ENCODE measurements at regions not wholly inside any gene's neighbourhood (a gene's known extent, or its start where the extent isn't known, plus 50 kb on each side); places are given as distances from the start of the nearest gene placed in this dataset.

GRCh38 chr7:45460379-45460778 lies 113.8 kb upstream of the ADCY1 start:
- H3K9me3 Mint-ChIP-seq (ENCODE audit: unreplicated experiment) = peaks cover 1% of the 10 kb centered on the region
- no peak overlapping the region for H3K4me3 Mint-ChIP-seq (ENCODE audit: unreplicated experiment)
- no peaks in the 10 kb centered on the region for H3K27me3 Mint-ChIP-seq (ENCODE audit: unreplicated experiment)
- no peaks in the 10 kb centered on the region for H3K36me3 Mint-ChIP-seq (ENCODE audit: unreplicated experiment)
- no peak overlapping the region for H3K27ac Mint-ChIP-seq (ENCODE audit: unreplicated experiment)
- DNase-seq = no peak
- H3K4me1 Mint-ChIP-seq (ENCODE audit: low read depth, unreplicated experiment) = no peaks in the 10 kb centered on the region
- TF ChIP-seq, protein P1, sequence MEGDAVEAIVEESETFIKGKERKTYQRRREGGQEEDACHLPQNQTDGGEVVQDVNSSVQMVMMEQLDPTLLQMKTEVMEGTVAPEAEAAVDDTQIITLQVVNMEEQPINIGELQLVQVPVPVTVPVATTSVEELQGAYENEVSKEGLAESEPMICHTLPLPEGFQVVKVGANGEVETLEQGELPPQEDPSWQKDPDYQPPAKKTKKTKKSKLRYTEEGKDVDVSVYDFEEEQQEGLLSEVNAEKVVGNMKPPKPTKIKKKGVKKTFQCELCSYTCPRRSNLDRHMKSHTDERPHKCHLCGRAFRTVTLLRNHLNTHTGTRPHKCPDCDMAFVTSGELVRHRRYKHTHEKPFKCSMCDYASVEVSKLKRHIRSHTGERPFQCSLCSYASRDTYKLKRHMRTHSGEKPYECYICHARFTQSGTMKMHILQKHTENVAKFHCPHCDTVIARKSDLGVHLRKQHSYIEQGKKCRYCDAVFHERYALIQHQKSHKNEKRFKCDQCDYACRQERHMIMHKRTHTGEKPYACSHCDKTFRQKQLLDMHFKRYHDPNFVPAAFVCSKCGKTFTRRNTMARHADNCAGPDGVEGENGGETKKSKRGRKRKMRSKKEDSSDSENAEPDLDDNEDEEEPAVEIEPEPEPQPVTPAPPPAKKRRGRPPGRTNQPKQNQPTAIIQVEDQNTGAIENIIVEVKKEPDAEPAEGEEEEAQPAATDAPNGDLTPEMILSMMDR (IDR thresholded peaks at IDR 0.05; ENCODE audit: partially characterized antibody, unreplicated experiment) = no peak

DNA sequence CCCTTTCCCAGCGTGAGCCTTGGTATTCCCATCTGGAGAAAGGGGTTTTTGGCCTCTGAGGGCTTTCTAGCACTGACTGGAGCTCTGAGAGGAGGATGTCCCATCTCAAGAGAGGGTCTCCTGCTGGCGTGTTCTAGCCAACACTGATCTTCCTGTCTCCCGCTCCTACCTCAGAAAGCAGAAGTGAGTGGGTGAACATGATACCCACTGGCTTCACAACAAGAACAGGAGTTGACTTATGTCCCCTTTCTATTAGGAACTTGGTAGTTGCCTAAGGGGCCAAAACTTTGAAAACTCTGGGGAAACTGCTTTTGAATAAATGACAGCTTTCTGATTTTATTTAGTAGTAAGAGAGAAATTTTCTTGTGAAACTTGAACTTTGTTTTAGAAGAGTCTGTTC lies 113.1 kb upstream of the ADCY1 start:
- H3K27me3 Mint-ChIP-seq (ENCODE audit: unreplicated experiment) = no peaks in the 10 kb centered on the region
- no peak overlapping the region for H3K4me3 Mint-ChIP-seq (ENCODE audit: unreplicated experiment)
- no peak overlapping the region for H3K27ac Mint-ChIP-seq (ENCODE audit: unreplicated experiment)
- H3K4me1 Mint-ChIP-seq (ENCODE audit: low read depth, unreplicated experiment) = no peaks in the 10 kb centered on the region
- TF ChIP-seq, protein P1 (IDR thresholded peaks at IDR 0.05; ENCODE audit: partially characterized antibody, unreplicated experiment) = no peak
- peaks cover 1% of the 10 kb centered on the region for H3K9me3 Mint-ChIP-seq (ENCODE audit: unreplicated experiment)
- DNase-seq = no peak
- H3K36me3 Mint-ChIP-seq (ENCODE audit: unreplicated experiment) = no peaks in the 10 kb centered on the region

DNA sequence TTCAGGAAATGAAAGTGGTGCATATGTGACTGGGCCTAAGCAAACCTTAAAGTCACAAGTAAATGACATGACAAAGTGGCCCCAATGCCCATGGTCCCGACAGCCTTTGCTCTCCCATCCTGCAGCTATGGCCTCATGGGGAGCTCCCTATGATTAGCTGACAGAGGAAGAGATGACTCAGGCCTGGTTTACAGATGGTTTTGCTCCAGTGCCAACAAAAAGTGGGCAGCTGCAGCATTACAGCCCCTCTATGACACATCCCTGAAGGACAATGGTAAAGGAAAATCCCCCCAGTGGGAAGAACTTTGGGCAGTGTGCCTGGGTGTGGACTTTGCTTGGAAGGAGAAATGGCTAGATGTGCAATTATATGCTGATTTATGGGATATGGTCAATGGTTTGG lies 105.1 kb upstream of the ADCY1 start:
- no peaks in the 10 kb centered on the region for H3K4me1 Mint-ChIP-seq (ENCODE audit: low read depth, unreplicated experiment)
- peaks cover 2% of the 10 kb centered on the region for H3K27me3 Mint-ChIP-seq (ENCODE audit: unreplicated experiment)
- TF ChIP-seq, protein P1 (IDR thresholded peaks at IDR 0.05; ENCODE audit: partially characterized antibody, unreplicated experiment) = no peak
- no peak overlapping the region for H3K4me3 Mint-ChIP-seq (ENCODE audit: unreplicated experiment)
- DNase-seq = no peak
- H3K9me3 Mint-ChIP-seq (ENCODE audit: unreplicated experiment) = peaks cover 5% of the 10 kb centered on the region
- H3K27ac Mint-ChIP-seq (ENCODE audit: unreplicated experiment) = no peak overlapping the region
- H3K36me3 Mint-ChIP-seq (ENCODE audit: unreplicated experiment) = no peaks in the 10 kb centered on the region

DNA sequence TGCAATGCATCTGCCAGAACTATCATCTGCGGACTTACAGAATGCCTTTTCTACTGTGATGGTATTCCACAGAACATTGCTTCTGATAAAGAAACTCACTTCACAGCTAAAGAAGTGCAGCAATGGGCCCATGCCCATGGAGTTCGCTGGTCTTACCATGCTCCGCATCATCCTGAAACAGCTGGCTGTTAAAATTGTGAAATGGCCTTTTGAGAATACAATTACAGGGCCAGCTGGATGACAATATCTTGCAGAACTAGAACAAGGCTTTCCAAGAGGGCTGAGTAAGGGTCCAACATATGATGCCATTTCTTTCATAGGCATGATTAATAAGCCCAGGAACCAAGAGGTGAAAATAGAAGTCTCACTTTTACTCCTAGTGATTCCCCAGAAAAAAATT lies 104.1 kb upstream of the ADCY1 start:
- Mint-ChIP-seq H3K4me3 (ENCODE audit: unreplicated experiment) (no peak overlapping the region), H3K4me1 (ENCODE audit: low read depth, unreplicated experiment) (no peaks in the 10 kb centered on the region), H3K36me3 (ENCODE audit: unreplicated experiment) (no peaks in the 10 kb centered on the region), H3K9me3 (ENCODE audit: unreplicated experiment) (peaks cover 4% of the 10 kb centered on the region), H3K27ac (ENCODE audit: unreplicated experiment) (no peak overlapping the region), H3K27me3 (ENCODE audit: unreplicated experiment) (peaks cover 2% of the 10 kb centered on the region)
- no peak for DNase-seq
- TF ChIP-seq, protein P1 (IDR thresholded peaks at IDR 0.05; ENCODE audit: partially characterized antibody, unreplicated experiment) = no peak

DNA sequence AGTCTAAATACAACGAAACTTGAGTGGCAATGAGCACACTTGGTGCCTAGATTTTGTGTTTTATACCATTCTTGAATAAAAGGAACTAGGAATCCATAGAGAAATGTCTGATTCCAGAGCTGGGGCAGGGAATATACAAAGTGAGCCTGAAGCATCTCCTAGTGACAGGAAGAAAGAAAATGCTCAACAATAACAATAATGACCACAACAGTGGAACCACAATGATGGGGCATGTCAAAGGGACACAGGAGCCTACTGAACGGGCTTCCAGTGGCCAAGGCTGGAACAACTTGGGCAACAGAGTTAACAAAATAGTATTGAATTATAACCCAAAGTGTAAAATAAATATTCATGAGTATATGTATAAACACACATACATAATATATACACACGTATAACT lies 94.4 kb upstream of the ADCY1 start:
- DNase-seq = no peak
- no peak overlapping the region for H3K27ac Mint-ChIP-seq (ENCODE audit: unreplicated experiment)
- TF ChIP-seq, protein P1 (IDR thresholded peaks at IDR 0.05; ENCODE audit: partially characterized antibody, unreplicated experiment) = no peak
- H3K4me3 Mint-ChIP-seq (ENCODE audit: unreplicated experiment) = no peak overlapping the region
- peaks cover 2% of the 10 kb centered on the region for H3K27me3 Mint-ChIP-seq (ENCODE audit: unreplicated experiment)
- H3K4me1 Mint-ChIP-seq (ENCODE audit: low read depth, unreplicated experiment) = no peaks in the 10 kb centered on the region
- H3K9me3 Mint-ChIP-seq (ENCODE audit: unreplicated experiment) = no peaks in the 10 kb centered on the region
- no peaks in the 10 kb centered on the region for H3K36me3 Mint-ChIP-seq (ENCODE audit: unreplicated experiment)

All from glutamatergic neuron (in vitro differentiated cells).